Fibroblast of skin of left quadriceps (primary cell): ENCODE measurements at regions not wholly inside any gene's neighbourhood (a gene's known extent, or its start where the extent isn't known, plus 50 kb on each side); places are given as distances from the start of the nearest gene placed in this dataset.
"Not testable (repeated sequence)": the region's sequence is repeated elsewhere in the genome, so short reads cannot be mapped to it uniquely, and the experiment has no call there.

Source experiments
- DNase-seq, 2 experiments: peaks; one replicate each; pipeline ENCODE4 v3.0.0-alpha.2; 2013; ENCODE audit warnings: low read depth in 2 of 2

- not testable (repeated sequence) for DNase-seq
Measured at GRCh38 chr13:86253497-86253896, 454.3 kb upstream of the SLITRK6 start.

DNA sequence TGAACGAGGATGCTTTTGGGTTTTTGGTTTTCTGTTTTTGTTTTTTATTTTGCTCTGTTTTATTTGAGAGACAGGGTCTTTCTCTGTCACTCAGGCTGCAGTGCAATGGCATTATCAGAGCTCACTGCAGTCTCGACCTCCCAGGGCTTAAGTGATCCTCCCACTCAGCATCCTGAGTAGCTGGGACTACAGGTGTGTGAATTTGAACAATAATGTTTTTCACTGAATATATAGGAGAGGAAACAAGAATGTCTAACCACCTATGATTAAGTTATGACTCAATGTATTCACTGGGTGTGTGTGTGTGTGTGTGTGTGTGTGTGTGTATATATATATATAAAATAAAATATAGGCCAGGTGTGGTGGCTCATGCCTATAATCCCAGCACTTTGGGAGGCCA lies 456.6 kb upstream of the SLITRK6 start:
- DNase-seq = not testable (repeated sequence)

- DNase-seq = no peak
Measured at GRCh38 chr13:86269511-86269910, 470.3 kb upstream of the SLITRK6 start.

GRCh38 chr13:86282442-86282841 lies 483.2 kb upstream of the SLITRK6 start:
- no peak for DNase-seq

DNA sequence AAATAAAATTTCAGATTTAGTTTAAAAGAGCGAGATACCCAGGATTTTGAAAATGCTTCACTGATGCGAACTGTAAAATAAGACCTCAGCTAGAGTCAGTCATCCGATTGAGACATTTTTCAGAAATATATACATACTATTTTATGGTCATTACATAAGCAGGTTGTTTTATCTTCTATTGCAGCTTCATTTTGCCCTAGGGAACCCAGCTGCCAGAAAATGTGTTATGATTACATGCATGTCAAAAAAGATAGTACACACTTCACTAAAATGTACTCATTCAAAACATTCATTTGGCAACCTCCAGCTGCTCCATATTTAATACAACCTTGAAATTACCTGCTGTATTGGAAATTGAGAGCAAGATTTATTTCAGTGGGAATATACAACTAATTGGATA lies 483.8 kb upstream of the SLITRK6 start:
- no peak for DNase-seq

DNA sequence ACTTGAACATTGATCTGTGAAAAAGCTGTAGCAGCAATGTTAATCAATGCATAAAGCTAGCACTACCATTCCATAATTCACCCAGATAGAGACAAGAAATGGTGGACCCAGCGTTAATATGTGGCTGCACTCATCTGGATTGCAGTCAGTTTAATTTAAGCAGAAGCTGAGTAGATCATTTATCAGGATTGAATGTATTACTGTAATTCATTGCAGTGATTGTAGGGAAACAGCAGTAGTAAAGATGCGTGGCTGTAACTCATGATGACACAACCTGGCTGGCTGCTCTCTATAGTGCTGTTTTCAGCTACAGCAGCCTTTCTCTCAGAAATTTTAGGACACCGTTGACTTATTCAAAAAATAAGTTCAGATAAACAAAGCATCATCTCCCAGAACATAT lies 499.5 kb upstream of the SLITRK6 start:
- no peak for DNase-seq

GRCh38 chr13:86299128-86299527 lies 499.9 kb upstream of the SLITRK6 start:
- DNase-seq = no peak

DNA sequence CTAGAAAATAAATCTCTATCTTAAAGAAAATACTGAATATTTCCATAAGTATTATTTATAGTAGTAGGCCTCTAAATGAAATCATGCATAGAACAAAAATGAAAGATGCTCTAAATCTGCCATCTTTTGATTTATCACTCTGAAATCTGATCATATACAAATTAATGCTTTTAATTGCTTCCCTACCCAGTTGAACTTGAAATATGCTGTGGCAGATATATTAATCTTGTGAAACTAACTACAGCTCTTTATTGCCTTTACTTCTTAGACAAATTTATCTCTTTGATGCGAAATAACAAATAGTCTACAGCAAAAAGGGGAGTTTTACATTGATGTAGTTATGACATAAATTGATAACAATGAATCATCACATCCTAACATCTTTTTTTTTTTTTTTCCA lies 510.7 kb upstream of the SLITRK6 start:
- no peak for DNase-seq

DNA sequence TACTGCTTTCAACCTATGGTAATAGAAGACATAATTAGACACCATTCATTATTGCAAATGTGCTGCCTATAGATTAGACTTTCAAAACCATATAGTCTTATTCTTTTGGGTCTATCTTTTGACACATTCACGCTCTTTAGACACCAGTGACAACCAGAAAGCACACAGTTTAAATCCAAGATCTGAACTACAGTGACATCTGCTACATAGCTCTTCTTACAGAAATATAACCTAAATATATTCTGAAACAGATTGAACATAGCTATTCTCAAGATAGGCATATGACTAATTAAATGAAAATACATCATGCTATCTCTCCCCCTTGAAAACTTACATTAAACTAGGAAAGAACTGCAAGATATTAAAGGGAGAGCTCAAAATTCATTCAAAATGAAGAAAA lies 514.2 kb upstream of the SLITRK6 start:
- DNase-seq = no peak

GRCh38 chr13:86318450-86318849 lies 519.2 kb upstream of the SLITRK6 start:
- DNase-seq = no peak

DNA sequence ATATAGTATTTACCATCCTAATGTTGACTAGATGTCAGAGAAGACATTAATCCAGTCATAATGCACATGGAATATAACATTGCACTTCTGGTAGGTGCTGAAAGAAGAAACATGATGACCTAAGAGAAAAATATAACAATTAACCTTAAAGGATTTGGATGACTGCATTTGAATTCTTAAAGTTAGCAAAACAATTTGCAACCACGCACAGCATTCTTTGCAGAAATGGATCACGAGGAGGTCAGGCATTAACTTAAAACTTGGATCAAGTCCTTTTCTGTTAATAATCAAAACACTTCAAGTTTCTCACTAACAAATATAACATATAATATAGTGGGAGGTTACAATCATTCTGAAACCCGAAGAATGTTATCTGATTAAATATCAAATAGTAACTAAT lies 525.0 kb upstream of the SLITRK6 start:
- DNase-seq = no peak

DNA sequence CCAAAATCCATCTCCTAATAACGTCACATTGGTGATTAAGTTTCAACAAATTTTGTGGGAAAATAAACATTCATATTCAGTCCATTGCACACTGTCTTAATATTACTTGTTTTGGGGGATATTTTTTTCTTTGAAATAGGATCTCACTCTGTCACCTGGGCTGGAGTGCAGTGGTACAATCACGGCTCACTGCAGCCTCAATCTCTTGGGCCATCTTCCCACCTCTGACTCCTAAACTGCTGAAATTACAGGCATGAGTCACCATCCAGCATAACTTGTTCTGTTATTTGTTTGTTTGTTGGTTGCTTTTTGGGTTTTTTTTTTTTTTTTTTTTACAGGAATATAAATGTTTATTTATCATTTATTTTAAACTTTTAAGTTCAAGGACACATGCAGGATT lies 556.1 kb upstream of the SLITRK6 start:
- DNase-seq = no peak

DNA sequence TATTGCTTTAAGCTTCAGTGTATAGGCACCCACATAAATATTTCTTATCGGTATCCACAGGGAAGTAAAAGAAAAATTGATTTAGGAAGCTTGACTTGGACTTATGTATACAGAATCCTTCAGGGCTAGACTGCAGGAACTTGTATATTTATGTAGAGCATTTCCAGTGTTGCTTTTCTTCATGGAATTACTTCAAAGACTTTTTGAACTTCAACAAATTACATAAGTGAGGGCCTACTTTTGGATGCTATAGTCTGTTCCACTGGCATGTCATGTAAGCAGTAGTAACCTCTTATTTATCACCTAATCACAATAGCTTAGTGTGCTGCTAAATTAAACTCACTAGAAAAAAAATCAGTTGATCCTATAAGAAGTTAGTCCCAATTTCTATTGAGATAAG lies 557.9 kb upstream of the SLITRK6 start:
- DNase-seq = no peak

- not testable (repeated sequence) for DNase-seq
Measured at GRCh38 chr13:86363749-86364148, 564.5 kb upstream of the SLITRK6 start.

- no peak for DNase-seq
Measured at GRCh38 chr13:86368924-86369323, 569.7 kb upstream of the SLITRK6 start.

DNA sequence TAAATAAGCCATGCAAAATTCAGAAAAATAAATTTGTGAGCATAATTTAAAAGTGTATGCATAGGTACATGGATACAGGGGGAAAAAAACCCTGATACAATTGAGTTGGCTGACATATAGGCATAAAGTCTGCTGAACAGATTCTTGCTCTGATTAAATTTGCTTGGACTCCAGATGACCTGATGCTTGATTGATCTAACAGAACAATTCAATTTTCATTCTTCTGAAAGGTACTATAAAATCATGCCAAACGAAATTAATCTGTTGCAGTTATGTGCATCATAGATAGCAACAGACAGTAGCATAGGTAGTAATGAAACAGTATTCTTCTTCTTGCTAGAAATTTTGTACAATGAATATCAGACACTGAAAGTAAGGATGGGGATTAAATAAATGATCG lies 578.2 kb upstream of the SLITRK6 start:
- DNase-seq = no peak

GRCh38 chr13:86378628-86379027 lies 579.4 kb upstream of the SLITRK6 start:
- DNase-seq = no peak

- DNase-seq = no peak
Measured at GRCh38 chr13:86383151-86383550, 583.9 kb upstream of the SLITRK6 start.

DNA sequence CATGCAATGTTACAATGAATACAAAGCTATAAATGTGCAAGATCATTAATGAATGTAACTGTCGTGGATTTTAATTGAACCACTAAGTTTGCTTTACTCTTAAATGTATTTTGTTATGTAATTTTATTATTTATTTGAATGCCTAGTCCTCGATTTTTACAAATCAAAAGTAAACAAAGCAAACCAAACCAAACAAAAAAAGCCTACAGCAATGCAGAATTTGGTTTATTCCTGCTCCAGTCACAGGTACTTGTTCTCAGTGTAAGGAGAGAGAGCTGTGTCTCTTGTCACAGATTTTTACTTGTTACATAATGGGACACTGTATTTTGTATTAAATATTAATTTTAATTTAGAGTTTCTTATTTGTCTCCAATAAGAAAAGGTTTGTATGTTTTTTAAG lies 584.3 kb upstream of the SLITRK6 start:
- no peak for DNase-seq

DNA sequence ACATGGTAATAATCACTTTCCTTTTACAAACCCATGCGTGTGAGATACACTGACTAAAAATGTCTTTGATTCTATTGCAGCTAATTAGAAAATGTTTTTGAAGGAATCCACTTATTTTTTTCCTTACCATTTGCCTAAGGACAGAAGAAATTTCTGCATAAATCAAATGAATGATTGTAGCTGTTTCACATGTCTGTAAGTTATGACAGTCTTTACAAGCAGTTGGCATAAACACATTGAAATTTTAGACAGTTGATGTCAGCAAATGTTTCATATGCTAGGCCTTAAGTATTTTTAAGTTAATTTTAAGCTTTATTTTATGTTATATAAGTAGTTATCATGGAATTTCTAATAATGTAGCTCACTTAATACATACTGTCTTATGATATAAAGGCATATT lies 598.4 kb upstream of the SLITRK6 start:
- no peak for DNase-seq

- no peak for DNase-seq
Measured at GRCh38 chr13:86399572-86399971, 600.4 kb upstream of the SLITRK6 start.

DNA sequence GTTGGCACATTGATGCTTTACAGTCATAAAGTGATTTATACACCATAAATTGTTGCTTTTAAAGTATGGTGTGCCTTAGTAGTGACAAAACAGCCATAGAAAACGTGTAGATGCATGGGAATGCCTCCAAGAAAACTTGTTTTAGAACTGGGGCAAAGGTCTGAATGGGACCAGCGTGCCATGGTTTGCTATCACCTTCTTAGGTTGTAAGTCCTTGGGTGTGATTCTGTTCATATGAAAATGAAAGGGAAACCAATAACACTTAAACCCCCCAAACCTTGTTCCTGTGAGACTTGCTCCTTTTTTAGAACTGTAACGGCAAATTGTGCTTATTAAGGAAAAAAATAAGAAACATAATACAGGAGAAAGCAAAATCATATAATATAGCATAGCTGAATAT lies 603.3 kb upstream of the SLITRK6 start:
- DNase-seq = no peak

- no peak for DNase-seq
Measured at GRCh38 chr13:86403181-86403580, 604.0 kb upstream of the SLITRK6 start.

DNA sequence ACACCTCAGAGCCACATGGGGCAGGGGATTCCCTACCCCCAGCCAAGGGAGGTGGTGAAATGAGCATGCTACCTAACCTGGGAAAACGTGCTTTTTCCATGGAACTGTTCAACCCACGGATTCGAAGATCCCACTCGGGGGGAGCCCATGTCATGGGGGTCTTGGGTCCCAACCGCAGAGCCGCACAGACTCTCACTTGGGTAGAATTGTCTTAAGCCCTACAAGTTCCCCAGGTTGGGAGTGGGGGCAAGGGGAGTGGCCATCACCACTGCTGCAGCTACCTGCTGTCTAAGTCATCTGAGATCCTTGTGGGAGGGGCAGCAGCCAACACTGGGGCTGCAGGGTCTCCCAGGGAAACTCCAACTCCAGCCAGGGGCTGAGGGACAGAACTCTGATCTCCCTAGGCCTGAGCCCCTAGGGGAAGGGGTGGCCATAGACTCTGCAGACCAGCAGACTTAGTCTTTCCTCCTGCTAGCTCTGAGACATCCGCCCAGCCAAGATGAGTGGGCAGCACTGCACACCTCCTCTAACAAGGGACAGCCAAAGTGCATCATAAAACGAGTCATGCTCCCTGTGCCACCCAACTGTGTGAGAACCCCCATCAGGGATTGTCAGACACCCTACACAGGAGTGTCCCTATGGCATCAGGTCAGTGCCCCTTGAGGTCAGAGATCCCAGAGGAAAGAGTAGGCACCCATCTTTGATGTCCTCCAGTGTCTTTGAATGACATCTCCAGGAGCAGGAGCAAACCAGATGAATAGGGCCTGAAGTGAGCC lies 610.4 kb upstream of the SLITRK6 start:
- DNase-seq = no peak
